OCI-LY3 (cell line): ENCODE measurements at regions not wholly inside any gene's neighbourhood (a gene's known extent, or its start where the extent isn't known, plus 50 kb on each side); places are given as distances from the start of the nearest gene placed in this dataset.

Experiments used
- H2AFZ ChIP-seq: fragments of 200-600, 300-600 bp; shearing (Covaris generic); 2 replicates; pipeline ENCODE4 v1.6.0; 2014; ENCODE audit warnings: antibody characterized with exemption, low read depth, low read length
- H3K27ac ChIP-seq: fragments of 200-600, 300-600 bp; sonication (generic); 2 replicates; pipeline ENCODE4 v1.5.1; 2014; ENCODE audit warnings: mild to moderate bottlenecking, low read length, moderate library complexity, mixed read lengths
- H3K27me3 ChIP-seq: fragments of 200-600, 300-600 bp; sonication (generic); 2 replicates; pipeline ENCODE4 v1.6.1; 2014; ENCODE audit warnings: low read depth, low read length, mixed read lengths
- H3K36me3 ChIP-seq: fragments of 200-600, 300-600 bp; sonication (generic); replicated peaks from 2 replicates; pipeline ENCODE3; 2014; ENCODE audit warnings: low read depth, low read length, mixed read lengths
- H3K4me1 ChIP-seq: fragments of 300-600, 200-600 bp; sonication (generic); 2 replicates; pipeline ENCODE4 v1.6.1; 2014; ENCODE audit warnings: low read length, mixed read lengths
- H3K4me2 ChIP-seq: fragments of 200-600, 300-600 bp; sonication (generic); 2 replicates; pipeline ENCODE4 v1.6.1; 2014; ENCODE audit warnings: low read length, mixed read lengths
- H3K4me3 ChIP-seq: fragments of 300-600, 200-600 bp; sonication (generic); 2 replicates; pipeline ENCODE4 v1.5.1; 2014; ENCODE audit warnings: antibody characterized with exemption, mild to moderate bottlenecking, low read length, moderate library complexity
- H3K79me2 ChIP-seq: fragments of 300-600, 200-600 bp; shearing (Covaris generic); 2 replicates; pipeline ENCODE4 v1.6.1; 2014; ENCODE audit warnings: mild to moderate bottlenecking, low read length, mixed read lengths
- H3K9ac ChIP-seq: fragments of 300-600, 200-600 bp; shearing (Covaris generic); 2 replicates; pipeline ENCODE4 v1.6.0; 2014; ENCODE audit warnings: mild to moderate bottlenecking, low read length, moderate library complexity
- H3K9me3 ChIP-seq: fragments of 200-600, 300-600 bp; shearing (Covaris generic); 2 replicates; pipeline ENCODE4 v1.6.1; 2014; ENCODE audit warnings: low read length, mixed read lengths; ENCODE audit not compliant: insufficient read depth
- H4K20me1 ChIP-seq: fragments of 200-600, 300-600 bp; sonication (generic); 2 replicates; pipeline ENCODE4 v1.6.1; 2016; ENCODE audit warnings: low read length, mixed read lengths; ENCODE audit not compliant: insufficient read depth
- CTCF ChIP-seq: fragments of 200-600, 300-600 bp; sonication (generic); IDR thresholded peaks from 2 replicates; pipeline ENCODE4 v1.5.1; 2014; ENCODE audit warnings: antibody characterized with exemption, low read length, low read depth
- EZH2phosphoT487 ChIP-seq: fragments of 200-600 bp; shearing (Covaris generic); IDR thresholded peaks from 2 replicates; pipeline ENCODE4 v1.6.1; 2018; ENCODE audit warnings: antibody characterized with exemption, mixed run types, low read depth

GRCh38 chr5:19001054-19001453 lies 986.9 kb downstream of the CDH18 start:
- no peaks in the 10 kb centered on the region for H3K4me1 ChIP-seq
- H3K27me3 ChIP-seq: no peaks in the 10 kb centered on the region
- no peak overlapping the region for H3K27ac ChIP-seq
- no peak for TF ChIP-seq EZH2phosphoT487
- TF ChIP-seq CTCF: no peak
- no peak overlapping the region for H3K4me2 ChIP-seq
- no peak overlapping the region for H2AFZ ChIP-seq
- no peak overlapping the region for H3K4me3 ChIP-seq
- H3K36me3 ChIP-seq: no peaks in the 10 kb centered on the region
- H3K79me2 ChIP-seq: no peaks in the 10 kb centered on the region
- no peaks in the 10 kb centered on the region for H3K9me3 ChIP-seq
- H3K9ac ChIP-seq: no peak overlapping the region
- no peaks in the 10 kb centered on the region for H4K20me1 ChIP-seq

GRCh38 chr5:19001539-19001938 lies 986.5 kb downstream of the CDH18 start:
- H4K20me1 ChIP-seq: no peaks in the 10 kb centered on the region
- TF ChIP-seq CTCF: no peak
- H3K27me3 ChIP-seq: no peaks in the 10 kb centered on the region
- H3K79me2 ChIP-seq: no peaks in the 10 kb centered on the region
- no peaks in the 10 kb centered on the region for H3K4me1 ChIP-seq
- no peak overlapping the region for H2AFZ ChIP-seq
- no peaks in the 10 kb centered on the region for H3K9me3 ChIP-seq
- no peak overlapping the region for H3K9ac ChIP-seq
- no peak overlapping the region for H3K4me2 ChIP-seq
- H3K4me3 ChIP-seq: no peak overlapping the region
- no peaks in the 10 kb centered on the region for H3K36me3 ChIP-seq
- no peak overlapping the region for H3K27ac ChIP-seq

- no peak for TF ChIP-seq EZH2phosphoT487
- TF ChIP-seq CTCF: no peak
- Histone ChIP-seq H3K27ac (no peak overlapping the region), H3K27me3 (no peaks in the 10 kb centered on the region), H3K4me2 (no peak overlapping the region), H3K9ac (no peak overlapping the region), H3K4me3 (no peak overlapping the region), H4K20me1 (no peaks in the 10 kb centered on the region), H3K79me2 (no peaks in the 10 kb centered on the region), H3K4me1 (no peaks in the 10 kb centered on the region), H3K9me3 (no peaks in the 10 kb centered on the region), H2AFZ (no peak overlapping the region), H3K36me3 (no peaks in the 10 kb centered on the region)
Observed at GRCh38 chr5:19002111-19002510, 985.9 kb downstream of the CDH18 start.

GRCh38 chr5:19018822-19019221 lies 969.2 kb downstream of the CDH18 start:
- H4K20me1 ChIP-seq: no peaks in the 10 kb centered on the region
- no peak overlapping the region for H2AFZ ChIP-seq
- H3K27ac ChIP-seq: no peak overlapping the region

More at GRCh38 chr5:19018822-19019221, 969.2 kb downstream of the CDH18 start:
- H3K4me3 ChIP-seq: no peak overlapping the region
- H3K4me1 ChIP-seq: no peaks in the 10 kb centered on the region
- H3K27me3 ChIP-seq: no peaks in the 10 kb centered on the region
- H3K79me2 ChIP-seq: no peaks in the 10 kb centered on the region
- no peak overlapping the region for H3K4me2 ChIP-seq
- H3K9me3 ChIP-seq: no peaks in the 10 kb centered on the region
- TF ChIP-seq EZH2phosphoT487 (no peak), CTCF (no peak)
- no peaks in the 10 kb centered on the region for H3K36me3 ChIP-seq
- no peak overlapping the region for H3K9ac ChIP-seq
